Choroid plexus epithelial cell (primary cell): ENCODE measurements at regions not wholly inside any gene's neighbourhood (a gene's known extent, or its start where the extent isn't known, plus 50 kb on each side); places are given as distances from the start of the nearest gene placed in this dataset.
A peak's percentile ranks its signal among the peaks of the same experiment; 100 is the strongest.

Experiments
- DNase-seq: peaks from one replicate; pipeline ENCODE4 v3.0.0-alpha.2; 2010; ENCODE audit warnings: low read depth
- H3K4me3 ChIP-seq: 2 replicates; pipeline ENCODE4 v1.5.1; 2011; ENCODE audit warnings: low read depth, mild to moderate bottlenecking, control low read depth, low read length, moderate library complexity
- CTCF ChIP-seq: conservative IDR thresholded peaks from 2 replicates; pipeline ENCODE4 v1.5.1; 2011; ENCODE audit warnings: low read depth, mild to moderate bottlenecking, control low read depth, inconsistent platforms, low read length, moderate library complexity

GRCh38 chr2:237025090-237025865 is 60.4 kb upstream of the COPS8 start:
- TF ChIP-seq CTCF, result no peak
- no peak overlapping the region for H3K4me3 ChIP-seq
- peak; percentile 91 for DNase-seq

GRCh38 chr2:237026981-237027711 is 58.5 kb upstream of the COPS8 start:
- peak; percentile 88 for DNase-seq

GRCh38 chr2:237027712-237028029 is 58.0 kb upstream of the COPS8 start:
- H3K4me3 ChIP-seq, result no peak overlapping the region
- no peak for DNase-seq
- TF ChIP-seq CTCF, result no peak

More at GRCh38 chr2:237026981-237027711, 58.5 kb upstream of the COPS8 start:
- no peak overlapping the region for H3K4me3 ChIP-seq
- TF ChIP-seq CTCF, result peak; percentile 96

- H3K4me3 ChIP-seq, result no peak overlapping the region
- no peak for DNase-seq
- TF ChIP-seq CTCF, result no peak
These were observed 55.3 kb upstream of the COPS8 start for GRCh38 chr2:237030382-237030781.

- no peak overlapping the region for H3K4me3 ChIP-seq
- DNase-seq, result no peak
- TF ChIP-seq CTCF, result no peak
These were observed 52.1 kb upstream of the COPS8 start for GRCh38 chr2:237033536-237034060.

- no peak for DNase-seq
These were observed 49.8 kb upstream of the COPS8 start for GRCh38 chr2:237035781-237036475.

More at GRCh38 chr2:237035781-237036475, 49.8 kb upstream of the COPS8 start:
- TF ChIP-seq CTCF, result no peak
- no peak overlapping the region for H3K4me3 ChIP-seq
